Prostate gland (tissue), 2 donors: ENCODE measurements at regions not wholly inside any gene's neighbourhood (a gene's known extent, or its start where the extent isn't known, plus 50 kb on each side); places are given as distances from the start of the nearest gene placed in this dataset.

Experiments
- DNase-seq: peaks from one replicate; pipeline ENCODE4 v3.0.0-alpha.2; 2019; ENCODE audit warnings: low spot score
- H3K27ac ChIP-seq, 2 donors: fragments of 200-600 bp; sonication (generic); 2 replicates each; pipeline ENCODE4 v1.5.1; 2017 to 2019
- H3K27me3 ChIP-seq: fragments of 200-600 bp; sonication (generic); replicated peaks from 2 replicates; pipeline ENCODE4 v1.5.1; 2019; ENCODE audit not compliant: insufficient read depth
- H3K36me3 ChIP-seq, 2 donors: fragments of 200-600 bp; sonication (generic); 1 replicate in 1 of 2; 2 replicates in 1 of 2; pipeline versions ENCODE4 v1.5.1 to v1.8.1; 2017 to 2019
- H3K4me1 ChIP-seq: fragments of 200-600 bp; sonication (generic); replicated peaks from 2 replicates; pipeline ENCODE4 v1.5.1; 2019
- H3K4me3 ChIP-seq, 2 donors: fragments of 200-600 bp; sonication (generic); 2 replicates each; pipeline ENCODE4 v1.5.1; 2017 to 2019
- H3K9me3 ChIP-seq: fragments of 200-600 bp; sonication (generic); 2 replicates; pipeline ENCODE4 v1.5.1; 2017
- CTCF ChIP-seq, 4 experiments: fragments of 200-600 bp in 2 of 4; fragments of 450-650 bp in 2 of 4; sonication (generic) in 2 of 4; IDR thresholded peaks; 1 replicate in 3 of 4; 2 replicates in 1 of 4; pipeline ENCODE4 v1.5.1; 2016 to 2019; ENCODE audit warnings: antibody characterized with exemption in 4 of 4, mild to moderate bottlenecking in 2 of 4, moderate library complexity in 2 of 4
- POLR2A ChIP-seq: fragments of 450-650 bp; IDR thresholded peaks from one replicate; pipeline ENCODE4 v1.6.1; 2016; ENCODE audit warnings: antibody characterized with exemption, mild to moderate bottlenecking
- POLR2AphosphoS5 ChIP-seq: sonication (generic); formaldehyde crosslinking; IDR thresholded peaks from one replicate; pipeline ENCODE4 v1.6.1; 2017; ENCODE audit warnings: antibody characterized with exemption
- WGBS: methylation state at CpG from one replicate; pipeline ENCODE4 v1.1.5; 2018; 5-methylcytosine and 5-hydroxymethylcytosine counted together
- intact Hi-C: fragments of 100-400 bp; cut with DNase I; formaldehyde crosslinking; loops from one replicate; pipeline ENCODE4 v1.14.2; 2022

- no peaks in the 10 kb centered on the region for H3K36me3 ChIP-seq
- H3K4me3 ChIP-seq = no peak overlapping the region
- H3K9me3 ChIP-seq = no peaks in the 10 kb centered on the region
- WGBS = 46% methylated on average over 1 of the region's 1 CpG
- H3K4me1 ChIP-seq = no peaks in the 10 kb centered on the region
- no peak overlapping the region for H3K27ac ChIP-seq
- intact Hi-C loops = no loop called here
- no peak for TF ChIP-seq POLR2A
- no peak for TF ChIP-seq CTCF (IDR thresholded peaks at IDR 0.05)
- TF ChIP-seq POLR2AphosphoS5 = no peak
- DNase-seq = no peak
- no peaks in the 10 kb centered on the region for H3K27me3 ChIP-seq
Measured at GRCh38 chr9:103798620-103799019, 295.5 kb upstream of the SMC2 start.

- no peak overlapping the region for H3K4me3 ChIP-seq
- no peak overlapping the region for H3K27ac ChIP-seq
- WGBS = 86% methylated on average over 1 of the region's 1 CpG
- H3K36me3 ChIP-seq = no peaks in the 10 kb centered on the region
- intact Hi-C loops = no loop called here
- TF ChIP-seq POLR2AphosphoS5 (no peak), CTCF (IDR thresholded peaks at IDR 0.05) (no peak), POLR2A (no peak)
- no peaks in the 10 kb centered on the region for H3K27me3 ChIP-seq
- no peak for DNase-seq
- no peaks in the 10 kb centered on the region for H3K9me3 ChIP-seq
- no peaks in the 10 kb centered on the region for H3K4me1 ChIP-seq
Measured at GRCh38 chr9:103799959-103800358, 294.1 kb upstream of the SMC2 start.

GRCh38 chr9:103802068-103802467 lies 292.0 kb upstream of the SMC2 start:
- DNase-seq = no peak

GRCh38 chr9:103803245-103803644 lies 290.9 kb upstream of the SMC2 start:
- H3K9me3 ChIP-seq = no peaks in the 10 kb centered on the region
- DNase-seq = no peak
- H3K36me3 ChIP-seq = no peaks in the 10 kb centered on the region
- no peaks in the 10 kb centered on the region for H3K4me1 ChIP-seq
- intact Hi-C loops = no loop called here
- H3K27me3 ChIP-seq = no peaks in the 10 kb centered on the region
- H3K4me3 ChIP-seq = no peak overlapping the region
- WGBS = 78% methylated on average over 2 of the region's 2 CpGs
- no peak overlapping the region for H3K27ac ChIP-seq
- TF ChIP-seq POLR2AphosphoS5 = no peak
- no peak for TF ChIP-seq CTCF (IDR thresholded peaks at IDR 0.05)
- no peak for TF ChIP-seq POLR2A

More at GRCh38 chr9:103802068-103802467, 292.0 kb upstream of the SMC2 start:
- Histone ChIP-seq H3K9me3 (no peaks in the 10 kb centered on the region), H3K4me3 (no peak overlapping the region), H3K27me3 (no peaks in the 10 kb centered on the region), H3K36me3 (no peaks in the 10 kb centered on the region), H3K27ac (no peak overlapping the region), H3K4me1 (no peaks in the 10 kb centered on the region)
- intact Hi-C loops = no loop called here
- TF ChIP-seq POLR2A (no peak), CTCF (IDR thresholded peaks at IDR 0.05) (no peak), POLR2AphosphoS5 (no peak)
- 92% methylated on average over 1 of the region's 1 CpG for WGBS

- Histone ChIP-seq H3K27ac (no peak overlapping the region), H3K4me3 (no peak overlapping the region), H3K4me1 (no peaks in the 10 kb centered on the region), H3K9me3 (no peaks in the 10 kb centered on the region), H3K36me3 (no peaks in the 10 kb centered on the region), H3K27me3 (no peaks in the 10 kb centered on the region)
- no peak for DNase-seq
- TF ChIP-seq CTCF (IDR thresholded peaks at IDR 0.05) (no peak), POLR2A (no peak), POLR2AphosphoS5 (no peak)
- intact Hi-C loops = no loop called here
- WGBS = 48% methylated on average over 1 of the region's 1 CpG
Measured at GRCh38 chr9:103804077-103804735, 289.9 kb upstream of the SMC2 start.
